HAP-1 (cell line): ENCODE measurements at regions not wholly inside any gene's neighbourhood (a gene's known extent, or its start where the extent isn't known, plus 50 kb on each side); places are given as distances from the start of the nearest gene placed in this dataset.
A peak's percentile ranks its signal among the peaks of the same experiment; 100 is the strongest.
"Not testable (repeated sequence)": the region's sequence is repeated elsewhere in the genome, so short reads cannot be mapped to it uniquely, and the experiment has no call there.

ENCODE experiments used
- DNase-seq, 2 experiments: peaks; one replicate each; pipeline ENCODE4 v3.0.0-alpha.2; 2016 to 2020; ENCODE audit warnings: low spot score in 2 of 2
- H3K27me3 ChIP-seq: fragments of 250-450 bp; sonication (Bioruptor Pico); 2 replicates; pipeline ENCODE4 v1.5.1; 2020; ENCODE audit warnings: low read depth, mild to moderate bottlenecking, moderate library complexity
- H3K36me3 ChIP-seq: fragments of 250-450 bp; sonication (Bioruptor Pico); replicated peaks from 2 replicates; pipeline ENCODE4 v1.5.1; 2020; ENCODE audit warnings: mild to moderate bottlenecking
- H3K4me1 ChIP-seq: fragments of 250-450 bp; sonication (Bioruptor Pico); 2 replicates; pipeline ENCODE4 v1.5.1; 2020; ENCODE audit warnings: mild to moderate bottlenecking
- H3K4me3 ChIP-seq: fragments of 250-450 bp; sonication (Bioruptor Pico); 2 replicates; pipeline ENCODE4 v1.5.1; 2020; ENCODE audit warnings: mild to moderate bottlenecking, moderate library complexity
- H3K9me3 ChIP-seq: fragments of 250-450 bp; sonication (Bioruptor Pico); 2 replicates; pipeline ENCODE4 v1.5.1; 2020; ENCODE audit warnings: mild to moderate bottlenecking, moderate library complexity
- in situ Hi-C: fragments of 300-500 bp; cut with MboI; formaldehyde crosslinking; loops from 3 replicates; pipeline ENCODE4 v1.14.3; 2020; ENCODE audit warnings: low sequenced_read_pairs, inconsistent platforms, mixed read lengths

DNA sequence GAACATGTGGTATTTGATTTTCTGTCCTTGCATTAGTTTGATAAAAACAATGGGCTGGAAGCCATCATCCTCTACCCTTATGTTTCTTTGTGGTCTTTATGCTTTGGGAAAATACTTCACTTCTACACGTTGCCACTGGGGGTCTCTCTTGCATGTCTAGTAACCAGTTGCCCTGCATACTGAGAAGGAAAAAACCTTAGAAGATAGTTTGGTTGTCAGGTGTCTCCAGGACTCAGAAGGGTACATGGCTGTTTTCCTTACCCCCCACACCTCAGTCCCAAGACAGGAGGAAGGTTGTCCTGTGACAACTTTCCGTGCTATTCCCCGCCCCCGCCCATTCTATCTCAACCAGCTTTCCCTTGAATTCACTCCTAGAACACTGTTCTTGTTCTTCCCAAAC, 62.1 kb upstream of the LANCL3 start:
- Histone ChIP-seq H3K27me3 (no peaks in the 10 kb centered on the region), H3K36me3 (no peaks in the 10 kb centered on the region), H3K4me3 (no peak overlapping the region), H3K4me1 (no peaks in the 10 kb centered on the region), H3K9me3 (no peaks in the 10 kb centered on the region)
- peak; percentile 9 to 20 for DNase-seq
- in situ Hi-C loops, result loop anchor here (25.0 kb wide), 1 partner anchor 303 kb away; no protein-coding TSS in a partner anchor

DNA sequence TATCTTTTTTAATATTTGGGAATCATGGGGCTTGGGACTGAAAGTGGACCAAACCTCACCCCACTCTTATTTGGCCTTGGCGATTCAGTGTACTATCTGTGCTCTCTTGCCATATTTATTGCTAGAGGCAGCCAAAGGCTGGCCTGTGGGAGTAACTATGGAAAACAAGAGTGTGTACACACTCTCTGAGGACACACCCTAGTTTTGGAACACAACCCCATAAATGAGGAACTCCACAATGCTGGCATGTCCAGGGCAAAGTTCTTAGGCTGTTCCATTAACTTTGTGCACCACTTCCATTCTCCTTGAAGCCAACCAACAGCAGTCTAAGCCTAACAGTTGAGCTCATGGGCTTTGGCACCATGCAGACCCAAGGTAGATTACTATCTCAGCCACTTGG, 54.9 kb upstream of the LANCL3 start:
- not testable (repeated sequence) for H3K36me3 ChIP-seq, DNase-seq, H3K4me1 ChIP-seq, H3K4me3 ChIP-seq, H3K9me3 ChIP-seq, H3K27me3 ChIP-seq
- in situ Hi-C loops, result loop anchor here (25.0 kb wide), 1 partner anchor 296 kb away; no protein-coding TSS in a partner anchor

DNA sequence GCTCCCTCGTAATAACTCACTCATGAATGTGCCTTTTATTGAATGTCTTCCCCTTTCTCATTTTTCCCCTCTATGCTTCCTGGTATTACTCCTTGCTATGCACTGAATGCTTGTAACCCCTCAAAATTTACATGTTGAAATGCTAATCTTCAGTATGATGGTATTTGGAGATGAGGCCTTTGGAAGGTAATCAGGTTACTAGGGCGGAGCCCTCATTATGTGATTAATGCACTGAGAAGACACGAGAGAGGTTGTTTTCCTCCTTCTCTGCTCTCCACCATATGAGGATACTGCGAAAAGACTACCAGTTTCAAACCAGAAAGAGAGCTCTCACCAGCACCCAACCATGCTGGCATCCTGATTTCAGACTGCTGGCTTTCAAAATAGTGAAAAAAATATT, 52.2 kb upstream of the LANCL3 start:
- DNase-seq, H3K36me3 ChIP-seq, H3K4me3 ChIP-seq, H3K4me1 ChIP-seq, H3K9me3 ChIP-seq, H3K27me3 ChIP-seq: not testable (repeated sequence)
- in situ Hi-C loops, result loop anchor here (25.0 kb wide), 1 partner anchor 293 kb away; no protein-coding TSS in a partner anchor

GRCh38 chrX:37520860-37521450, 50.5 kb upstream of the LANCL3 start:
- not testable (repeated sequence) for H3K36me3 ChIP-seq, H3K4me3 ChIP-seq, H3K27me3 ChIP-seq, H3K9me3 ChIP-seq, DNase-seq, H3K4me1 ChIP-seq
- in situ Hi-C loops, result loop anchor here (25.0 kb wide), 1 partner anchor 291 kb away; no protein-coding TSS in a partner anchor
